HCT116 (cell line): ENCODE measurements at regions not wholly inside any gene's neighbourhood (a gene's known extent, or its start where the extent isn't known, plus 50 kb on each side); places are given as distances from the start of the nearest gene placed in this dataset.
"Not testable (repeated sequence)": the region's sequence is repeated elsewhere in the genome, so short reads cannot be mapped to it uniquely, and the experiment has no call there.

Experiments used
- ATAC-seq: fragments of 200-7000 bp; cut with Tn5 transposase; 2 replicates; pipeline ENCODE4 v1.9.1; 2020; ENCODE audit warnings: mild to moderate bottlenecking, moderate library complexity
- BruUV-seq: library from RNA; stranded (reverse); fragments of 400-500 nt; replicated peaks from 2 replicates; lab custom pipeline; 2021; lab: Mats Ljungman, UMichigan
- CTCF ChIA-PET: fragments of 300-600 bp; sonication (Branson Sonifier 250); formaldehyde crosslinking; loops from one replicate; lab custom pipeline; 2021; ENCODE audit warnings: antibody characterized with exemption; lab: Charles Lee
- POLR2A ChIA-PET: fragments of 300-600, 350-600 bp; sonication (Branson Sonifier 250); formaldehyde crosslinking; loops from one replicate; lab custom pipeline; 2021; ENCODE audit warnings: antibody characterized with exemption; lab: Charles Lee
- RAD21 ChIA-PET, 2 experiments: fragments of 300-600 bp; sonication (Branson Sonifier 250); formaldehyde crosslinking; loops; one replicate each; lab custom pipeline; 2023; ENCODE audit warnings: low total read pairs in 2 of 2; ENCODE audit not compliant: uncharacterized antibody in 2 of 2, unreplicated experiment in 2 of 2, low non-redundant PET in 1 of 2; lab: Charles Lee
- DNase-seq: peaks from one replicate; pipeline ENCODE4 v3.0.0-alpha.2; 2010; ENCODE audit warnings: low read depth, low spot score
- H2AFZ ChIP-seq: fragments of 200-600 bp; shearing (Covaris generic), sonication (generic); 2 replicates; pipeline ENCODE4 v1.6.1; 2017; ENCODE audit warnings: low read depth, mixed run types, mixed read lengths, antibody characterized with exemption, low read length; ENCODE audit not compliant: poor library complexity, severe bottlenecking
- H3K27ac ChIP-seq: 2 replicates; pipeline ENCODE4 v1.5.1; 2012; ENCODE audit warnings: low read depth, low read length
- H3K27me3 ChIP-seq: fragments of 200-600 bp; sonication (generic); 2 replicates; pipeline ENCODE4 v1.6.1; 2016; ENCODE audit warnings: mixed run types, low read length, mixed read lengths; ENCODE audit not compliant: insufficient read depth
- H3K36me3 ChIP-seq, 2 experiments: fragments of 200-500 bp in 1 of 2; fragments of 200-600 bp in 1 of 2; sonication (Bioruptor generic) in 1 of 2; sonication (generic) in 1 of 2; 2 replicates each; pipeline versions ENCODE4 v1.5.1 to v1.6.1; 2014 to 2016; ENCODE audit warnings: low read length in 2 of 2, inconsistent platforms in 1 of 2, mixed read lengths in 1 of 2, mixed run types in 1 of 2; ENCODE audit not compliant: insufficient read depth in 2 of 2, control insufficient read depth in 1 of 2
- H3K4me1 ChIP-seq, 2 experiments: fragments of 200-600 bp in 1 of 2; sonication (generic) in 1 of 2; 2 replicates each; pipeline versions ENCODE4 v1.5.1 to v1.6.1; 2012 to 2017; ENCODE audit warnings: low read length in 2 of 2, inconsistent platforms in 1 of 2, mild to moderate bottlenecking in 1 of 2, mixed read lengths in 1 of 2, mixed run types in 1 of 2, moderate library complexity in 1 of 2; ENCODE audit not compliant: insufficient read depth in 2 of 2, control insufficient read depth in 1 of 2
- H3K4me2 ChIP-seq: fragments of 200-600 bp; sonication (generic); 2 replicates; pipeline ENCODE4 v1.6.1; 2017; ENCODE audit warnings: mixed run types, low read length, mixed read lengths
- H3K4me3 ChIP-seq, 2 experiments: fragments of 200-600 bp in 1 of 2; sonication (generic) in 1 of 2; replicated peaks in 1 of 2; 2 replicates each; pipeline ENCODE4 v1.5.1; 2011 to 2016; ENCODE audit warnings: low read length in 2 of 2, control low read depth in 1 of 2, low read depth in 1 of 2, mild to moderate bottlenecking in 1 of 2, mixed read lengths in 1 of 2, mixed run types in 1 of 2
- H3K79me2 ChIP-seq: fragments of 200-600 bp; sonication (generic); 2 replicates; pipeline ENCODE4 v1.6.1; 2017; ENCODE audit warnings: mild to moderate bottlenecking, mixed run types, low read length, moderate library complexity, mixed read lengths; ENCODE audit not compliant: insufficient read depth
- H3K9ac ChIP-seq: fragments of 200-600 bp; sonication (generic); 2 replicates; pipeline ENCODE4 v1.6.1; 2016; ENCODE audit warnings: low read length, mixed read lengths
- H3K9me2 ChIP-seq: fragments of 200-600 bp; sonication (generic), shearing (Covaris generic); 2 replicates; pipeline ENCODE4 v1.6.1; 2017; ENCODE audit warnings: mixed run types, mild to moderate bottlenecking, moderate library complexity; ENCODE audit not compliant: insufficient read depth
- H3K9me3 ChIP-seq, 2 experiments: fragments of 200-500 bp in 1 of 2; fragments of 200-600 bp in 1 of 2; sonication (Bioruptor generic) in 1 of 2; sonication (generic) in 1 of 2; 2 replicates each; pipeline ENCODE4 v1.6.1; 2014 to 2017; ENCODE audit warnings: low read length in 2 of 2, mixed read lengths in 2 of 2, inconsistent platforms in 1 of 2, low read depth in 1 of 2, mild to moderate bottlenecking in 1 of 2, mixed run types in 1 of 2, moderate library complexity in 1 of 2; ENCODE audit not compliant: control insufficient read depth in 1 of 2, insufficient read depth in 1 of 2
- H4K20me1 ChIP-seq: fragments of 200-600 bp; sonication (generic), shearing (Covaris generic); 2 replicates; pipeline ENCODE4 v1.6.1; 2017; ENCODE audit warnings: mixed run types, mild to moderate bottlenecking, moderate library complexity; ENCODE audit not compliant: insufficient read depth
- ATF3 ChIP-seq: IDR thresholded peaks from 2 replicates; pipeline ENCODE4 v1.6.1; 2012
- CBX3 ChIP-seq: IDR thresholded peaks from 2 replicates; pipeline ENCODE4 v1.6.1; 2012; ENCODE audit warnings: low read depth
- CEBPB ChIP-seq: IDR thresholded peaks from 2 replicates; pipeline ENCODE4 v1.6.1; 2012; ENCODE audit warnings: low read depth
- ELF1 ChIP-seq: IDR thresholded peaks from 2 replicates; pipeline ENCODE4 v1.6.1; 2012; ENCODE audit warnings: low read depth, borderline replicate concordance
- EZH2phosphoT487 ChIP-seq: fragments of 200-600 bp; IDR thresholded peaks from 2 replicates; pipeline ENCODE4 v1.6.1; 2018; ENCODE audit warnings: antibody characterized with exemption, borderline replicate concordance
- JUND ChIP-seq: IDR thresholded peaks from 2 replicates; pipeline ENCODE4 v1.6.1; 2012
- POLR2A ChIP-seq: IDR thresholded peaks from 2 replicates; pipeline ENCODE4 v1.7.0; 2011; ENCODE audit warnings: borderline replicate concordance; ENCODE audit not compliant: insufficient read depth, insufficient read length; ENCODE audit errors: extremely low read depth
- POLR2AphosphoS5 ChIP-seq: IDR thresholded peaks from 2 replicates; pipeline ENCODE4 v1.6.1; 2011; ENCODE audit warnings: mild to moderate bottlenecking, low read depth, low read length, moderate library complexity
- REST ChIP-seq: IDR thresholded peaks from 2 replicates; pipeline ENCODE4 v1.6.1; 2012; ENCODE audit warnings: low read depth
- SIN3A ChIP-seq: IDR thresholded peaks from 2 replicates; pipeline ENCODE4 v1.6.1; 2012; ENCODE audit warnings: low read depth
- SP1 ChIP-seq: IDR thresholded peaks from 2 replicates; pipeline ENCODE4 v1.6.1; 2012; ENCODE audit warnings: low read depth
- SRF ChIP-seq: IDR thresholded peaks from 2 replicates; pipeline ENCODE4 v1.6.1; 2012; ENCODE audit warnings: low read depth
- TCF7L2 ChIP-seq: IDR thresholded peaks from 2 replicates; pipeline ENCODE4 v1.7.0; 2011; ENCODE audit warnings: borderline replicate concordance, inconsistent platforms; ENCODE audit not compliant: insufficient read depth, insufficient read length; ENCODE audit errors: extremely low read depth
- YY1 ChIP-seq: IDR thresholded peaks from 2 replicates; pipeline ENCODE4 v1.6.1; 2011; ENCODE audit warnings: low read length, low read depth, moderate library complexity, mild to moderate bottlenecking; ENCODE audit not compliant: insufficient replicate concordance; ENCODE audit errors: extremely low read depth
- ZFX ChIP-seq: fragments of 450-650 bp; IDR thresholded peaks from 2 replicates; pipeline ENCODE4 v1.6.1; 2017
- ZNF274 ChIP-seq: fragments of 200-500 bp; sonication (Bioruptor generic); IDR thresholded peaks from 2 replicates; pipeline ENCODE4 v1.6.1; 2014; ENCODE audit warnings: mild to moderate bottlenecking, low read depth, low read length, inconsistent platforms
- intact Hi-C: fragments of 100-400 bp; cut with micrococcal nuclease; formaldehyde crosslinking; loops from 2 replicates; pipeline ENCODE4 v1.10.0; 2022
- TF ChIP-seq, protein P1 (sequence below), 3 experiments: fragments of 200-600 bp in 1 of 3; sonication (generic) in 1 of 3; IDR thresholded peaks in 2 of 3; conservative IDR thresholded peaks in 1 of 3; 2 replicates each; pipeline ENCODE4 v1.5.1; 2012 to 2017; ENCODE audit warnings: low read depth in 2 of 3, low read length in 2 of 3, antibody characterized with exemption in 1 of 3, borderline replicate concordance in 1 of 3, control low read depth in 1 of 3, mild to moderate bottlenecking in 1 of 3, mixed read lengths in 1 of 3, mixed run types in 1 of 3, moderate library complexity in 1 of 3; ENCODE audit not compliant: insufficient read depth in 1 of 3

DNA sequence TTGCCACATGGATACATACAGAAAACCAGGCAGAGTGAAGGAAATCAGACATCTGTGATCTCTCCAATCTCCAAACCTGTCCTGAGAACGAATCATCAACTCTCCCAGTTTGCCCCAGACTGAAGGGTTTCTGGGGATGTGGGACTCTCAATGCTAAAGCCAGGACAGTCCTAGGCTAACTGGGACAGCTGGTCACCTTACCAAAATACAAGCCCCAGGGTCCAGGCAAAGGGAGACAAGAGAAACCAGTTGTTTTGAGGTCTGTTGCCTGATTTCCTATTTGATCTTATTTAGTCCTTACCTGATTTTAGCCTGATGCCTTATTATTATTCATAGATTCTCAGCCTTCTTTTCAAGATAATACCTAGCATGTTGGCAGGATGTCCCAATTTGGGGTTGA, 51.7 kb upstream of the TAC4 start:
- H3K4me3 ChIP-seq = no peak overlapping the region
- H3K36me3 ChIP-seq = no peaks in the 10 kb centered on the region
- peaks cover 9% of the 10 kb centered on the region; the same call in 1 of the 2 replicates for H3K27me3 ChIP-seq
- H3K79me2 ChIP-seq = no peaks in the 10 kb centered on the region
- ATAC-seq = no peak
- H3K9ac ChIP-seq = no peak overlapping the region
- no peaks in the 10 kb centered on the region for H4K20me1 ChIP-seq
- intact Hi-C loops = loop anchor here (1.0 kb wide), 1 partner anchor 97 kb away; no protein-coding TSS in a partner anchor
- H3K27ac ChIP-seq = no peak overlapping the region
- no TSS peak for BruUV-seq
- no peak overlapping the region for H3K4me2 ChIP-seq
- ChIA-PET RAD21 (interaction anchor here (0.6 to 1.3 kb wide), 4 partner anchors 51 to 98 kb away, joined by 3 to 27 read pairs (median 8); no protein-coding TSS in a partner anchor), CTCF (interaction anchor here (0.6 to 3.5 kb wide), 7 partner anchors 13 to 98 kb away, joined by 3 to 100 read pairs (median 4); partner anchors contain the start of gene DLX3), POLR2A (interaction anchor here (1.0 to 1.4 kb wide), 3 partner anchors 10 to 97 kb away, joined by 3 to 4 read pairs (median 3); no protein-coding TSS in a partner anchor)
- peaks cover 28 to 40% of the 10 kb centered on the region in 2 experiments for H3K4me1 ChIP-seq
- H2AFZ ChIP-seq = peak overlapping the region; percentile 20
- no peaks in the 10 kb centered on the region for H3K9me2 ChIP-seq
- H3K9me3 ChIP-seq = no peaks in the 10 kb centered on the region
- DNase-seq = no peak
- no peak for TF ChIP-seq TCF7L2
- no peak for TF ChIP-seq ATF3
- TF ChIP-seq, protein P1, sequence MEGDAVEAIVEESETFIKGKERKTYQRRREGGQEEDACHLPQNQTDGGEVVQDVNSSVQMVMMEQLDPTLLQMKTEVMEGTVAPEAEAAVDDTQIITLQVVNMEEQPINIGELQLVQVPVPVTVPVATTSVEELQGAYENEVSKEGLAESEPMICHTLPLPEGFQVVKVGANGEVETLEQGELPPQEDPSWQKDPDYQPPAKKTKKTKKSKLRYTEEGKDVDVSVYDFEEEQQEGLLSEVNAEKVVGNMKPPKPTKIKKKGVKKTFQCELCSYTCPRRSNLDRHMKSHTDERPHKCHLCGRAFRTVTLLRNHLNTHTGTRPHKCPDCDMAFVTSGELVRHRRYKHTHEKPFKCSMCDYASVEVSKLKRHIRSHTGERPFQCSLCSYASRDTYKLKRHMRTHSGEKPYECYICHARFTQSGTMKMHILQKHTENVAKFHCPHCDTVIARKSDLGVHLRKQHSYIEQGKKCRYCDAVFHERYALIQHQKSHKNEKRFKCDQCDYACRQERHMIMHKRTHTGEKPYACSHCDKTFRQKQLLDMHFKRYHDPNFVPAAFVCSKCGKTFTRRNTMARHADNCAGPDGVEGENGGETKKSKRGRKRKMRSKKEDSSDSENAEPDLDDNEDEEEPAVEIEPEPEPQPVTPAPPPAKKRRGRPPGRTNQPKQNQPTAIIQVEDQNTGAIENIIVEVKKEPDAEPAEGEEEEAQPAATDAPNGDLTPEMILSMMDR (IDR thresholded peaks at IDR 0.05 in 2 of 3, conservative IDR thresholded peaks at IDR 0.05 in 1 of 3; ENCODE audit: borderline replicate concordance in 1 of 3, insufficient read depth in 1 of 3, low read depth in 2 of 3, low read length in 2 of 3) = no peak
- no peak for TF ChIP-seq YY1
- no peak for TF ChIP-seq CEBPB
- TF ChIP-seq ZFX = no peak
- no peak for TF ChIP-seq SIN3A
- TF ChIP-seq CBX3 = no peak
- TF ChIP-seq JUND = no peak
- TF ChIP-seq SRF = no peak
- TF ChIP-seq ELF1 = no peak
- no peak for TF ChIP-seq ZNF274
- no peak for TF ChIP-seq POLR2AphosphoS5
- no peak for TF ChIP-seq POLR2A
- TF ChIP-seq SP1 = no peak
- no peak for TF ChIP-seq REST
- no peak for TF ChIP-seq EZH2phosphoT487

DNA sequence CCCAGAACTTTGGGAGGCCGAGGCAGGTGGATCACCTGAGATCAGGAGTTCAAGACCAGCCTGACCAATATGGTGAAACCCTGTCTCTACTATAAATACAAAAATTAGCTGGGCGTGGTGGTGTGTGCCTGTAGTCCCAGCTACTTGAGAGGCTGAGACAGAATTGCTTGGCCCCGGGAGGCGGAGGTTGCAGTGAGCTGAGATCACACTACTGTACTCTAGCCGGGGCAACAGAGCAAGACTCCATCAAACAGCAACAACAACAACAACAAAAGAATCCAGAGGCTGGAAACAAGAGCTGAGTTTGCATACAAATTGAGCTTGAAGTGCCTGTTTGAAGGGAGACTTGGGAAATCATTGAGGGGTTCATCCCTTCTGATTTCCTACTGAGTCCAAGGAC, 52.9 kb upstream of the TAC4 start:
- H3K9ac ChIP-seq, H2AFZ ChIP-seq, H4K20me1 ChIP-seq, H3K27me3 ChIP-seq, BruUV-seq, H3K4me2 ChIP-seq, DNase-seq, H3K79me2 ChIP-seq, H3K36me3 ChIP-seq, H3K4me3 ChIP-seq, H3K27ac ChIP-seq, H3K9me2 ChIP-seq, intact Hi-C loops, RAD21 ChIA-PET, ATAC-seq, H3K9me3 ChIP-seq, POLR2A ChIA-PET: not testable (repeated sequence)
- H3K4me1 ChIP-seq = peaks cover 28 to 40% of the 10 kb centered on the region in 2 experiments
- CTCF ChIA-PET = interaction anchor here (0.6 to 2.7 kb wide), 2 partner anchors 97 to 251 kb away, joined by 4 to 24 read pairs; no protein-coding TSS in a partner anchor
